HepG2 (cell line): ENCODE measurements at regions not wholly inside any gene's neighbourhood (a gene's known extent, or its start where the extent isn't known, plus 50 kb on each side); places are given as distances from the start of the nearest gene placed in this dataset.

Experiments
- ARID5B ChIP-seq: IDR thresholded peaks from 2 replicates; pipeline ENCODE4 v1.4.0; 2020; ENCODE audit warnings: mild to moderate bottlenecking, missing genetic modification reagents
- ARNTL ChIP-seq: sonication (generic); formaldehyde crosslinking; IDR thresholded peaks from 2 replicates; pipeline ENCODE4 v1.4.0; 2020; ENCODE audit warnings: mild to moderate bottlenecking, missing genetic modification reagents
- GATAD1 ChIP-seq: IDR thresholded peaks from 2 replicates; pipeline ENCODE4 v1.6.1; 2016; ENCODE audit warnings: missing genetic modification reagents, missing compliant biosample characterization
- KDM4B ChIP-seq: sonication (generic); formaldehyde crosslinking; IDR thresholded peaks from 2 replicates; pipeline ENCODE4 v1.4.0; 2020; ENCODE audit warnings: missing genetic modification reagents
- KMT2B ChIP-seq: IDR thresholded peaks from 2 replicates; pipeline ENCODE4 v1.6.1; 2016; ENCODE audit warnings: missing genetic modification reagents, missing compliant biosample characterization
- MAFK ChIP-seq, 2 experiments: IDR thresholded peaks in 1 of 2; conservative IDR thresholded peaks in 1 of 2; 2 replicates each; pipeline ENCODE4 v1.6.1; 2011; ENCODE audit warnings: improper control_type of control experiment in 2 of 2, low read length in 2 of 2
- MED13 ChIP-seq: sonication (generic); formaldehyde crosslinking; IDR thresholded peaks from 2 replicates; pipeline ENCODE4 v1.5.0; 2020; ENCODE audit warnings: missing genetic modification reagents
- MEIS1 ChIP-seq: sonication (generic); formaldehyde crosslinking; IDR thresholded peaks from 2 replicates; pipeline ENCODE4 v1.9.0; 2021; ENCODE audit warnings: mild to moderate bottlenecking, missing genetic modification reagents, moderate library complexity, borderline replicate concordance
- MIXL1 ChIP-seq: IDR thresholded peaks from 2 replicates; pipeline ENCODE4 v1.6.1; 2016
- PATZ1 ChIP-seq: sonication (generic); formaldehyde crosslinking; IDR thresholded peaks from 2 replicates; pipeline ENCODE4 v1.4.0; 2020; ENCODE audit warnings: missing genetic modification reagents
- TBX2 ChIP-seq: sonication (generic); formaldehyde crosslinking; IDR thresholded peaks from 2 replicates; pipeline ENCODE4 v1.5.0; 2020; ENCODE audit warnings: missing genetic modification reagents, mild to moderate bottlenecking, borderline replicate concordance
- ZBTB20 ChIP-seq: sonication (generic); formaldehyde crosslinking; IDR thresholded peaks from 2 replicates; pipeline ENCODE4 v1.8.1; 2023; ENCODE audit warnings: missing genetic modification reagents, low read depth, mild to moderate bottlenecking, borderline replicate concordance
- ZNF121 ChIP-seq: sonication (generic); formaldehyde crosslinking; IDR thresholded peaks from 2 replicates; pipeline ENCODE4 v1.5.0; 2020; ENCODE audit warnings: mild to moderate bottlenecking, missing genetic modification reagents
- ZNF335 ChIP-seq: sonication (generic); formaldehyde crosslinking; IDR thresholded peaks from 2 replicates; pipeline ENCODE4 v1.4.0; 2020; ENCODE audit warnings: missing genetic modification reagents
- ZNF343 ChIP-seq: sonication (generic); formaldehyde crosslinking; IDR thresholded peaks from 2 replicates; pipeline ENCODE4 v1.4.0; 2020; ENCODE audit warnings: mild to moderate bottlenecking, missing genetic modification reagents
- ZNF672 ChIP-seq: sonication (generic); formaldehyde crosslinking; IDR thresholded peaks from 2 replicates; pipeline ENCODE4 v1.8.1; 2022; ENCODE audit warnings: missing genetic modification reagents
- ZNF800 ChIP-seq: sonication (generic); formaldehyde crosslinking; IDR thresholded peaks from 2 replicates; pipeline ENCODE4 v1.4.0; 2020; ENCODE audit warnings: missing genetic modification reagents
- TF ChIP-seq, protein P1 (sequence below), 2 experiments: fragments of 450-650 bp in 1 of 2; sonication (generic) in 1 of 2; formaldehyde crosslinking; IDR thresholded peaks; 2 replicates each; pipeline versions ENCODE4 v1.5.0 to v1.8.0; 2020 to 2022; ENCODE audit warnings: mild to moderate bottlenecking in 1 of 2, missing genetic modification reagents in 1 of 2
- TF ChIP-seq, protein P2 (sequence below): IDR thresholded peaks from 2 replicates; pipeline ENCODE4 v1.6.1; 2012; ENCODE audit warnings: low read depth, low read length, improper control_type of control experiment

- TF ChIP-seq TBX2 (CRISPR knock-in tag): peak; percentile 91
- TF ChIP-seq MIXL1: no peak; the same call in none of the 2 replicates
- TF ChIP-seq, protein P1, sequence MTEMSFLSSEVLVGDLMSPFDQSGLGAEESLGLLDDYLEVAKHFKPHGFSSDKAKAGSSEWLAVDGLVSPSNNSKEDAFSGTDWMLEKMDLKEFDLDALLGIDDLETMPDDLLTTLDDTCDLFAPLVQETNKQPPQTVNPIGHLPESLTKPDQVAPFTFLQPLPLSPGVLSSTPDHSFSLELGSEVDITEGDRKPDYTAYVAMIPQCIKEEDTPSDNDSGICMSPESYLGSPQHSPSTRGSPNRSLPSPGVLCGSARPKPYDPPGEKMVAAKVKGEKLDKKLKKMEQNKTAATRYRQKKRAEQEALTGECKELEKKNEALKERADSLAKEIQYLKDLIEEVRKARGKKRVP (CRISPR knock-in tag; IDR thresholded peaks at IDR 0.05): peak in 1 of 2 experiments; percentile 74; a peak in 1 of 4 replicates
- no peak for TF ChIP-seq ZNF672 (CRISPR knock-in tag)
- peak; percentile 91 for TF ChIP-seq ARID5B (CRISPR knock-in tag)
- TF ChIP-seq ZNF335 (CRISPR knock-in tag): 0 out of 2 replicates have a peak, but pooled peaks have one; percentile 52
- peak; percentile 80; the same call in 1 of the 2 replicates for TF ChIP-seq MED13
- TF ChIP-seq ZBTB20 (CRISPR knock-in tag): peak; percentile 63
- TF ChIP-seq ZNF800 (CRISPR knock-in tag): 0 out of 2 replicates have a peak, but pooled peaks have one; percentile 2
- TF ChIP-seq MAFK (conservative IDR thresholded peaks at IDR 0.05 in 1 of 2, IDR thresholded peaks at IDR 0.05 in 1 of 2; ENCODE audit: low read length in 2 of 2): peak; percentile 21 to 58; a peak in 1 of 4 replicates
- TF ChIP-seq ARNTL: no peak; the same call in 1 of the 2 replicates
- TF ChIP-seq, protein P2, sequence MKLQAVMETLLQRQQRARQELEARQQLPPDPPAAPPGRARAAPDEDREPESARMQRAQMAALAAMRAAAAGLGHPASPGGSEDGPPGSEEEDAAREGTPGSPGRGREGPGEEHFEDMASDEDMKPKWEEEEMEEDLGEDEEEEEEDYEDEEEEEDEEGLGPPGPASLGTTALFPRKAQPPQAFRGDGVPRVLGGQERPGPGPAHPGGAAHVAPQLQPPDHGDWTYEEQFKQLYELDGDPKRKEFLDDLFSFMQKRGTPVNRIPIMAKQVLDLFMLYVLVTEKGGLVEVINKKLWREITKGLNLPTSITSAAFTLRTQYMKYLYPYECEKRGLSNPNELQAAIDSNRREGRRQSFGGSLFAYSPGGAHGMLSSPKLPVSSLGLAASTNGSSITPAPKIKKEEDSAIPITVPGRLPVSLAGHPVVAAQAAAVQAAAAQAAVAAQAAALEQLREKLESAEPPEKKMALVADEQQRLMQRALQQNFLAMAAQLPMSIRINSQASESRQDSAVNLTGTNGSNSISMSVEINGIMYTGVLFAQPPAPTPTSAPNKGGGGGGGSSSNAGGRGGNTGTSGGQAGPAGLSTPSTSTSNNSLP: peak; percentile 91
- TF ChIP-seq KDM4B: peak; percentile 10; the same call in 1 of the 2 replicates
- no peak for TF ChIP-seq ZNF121 (CRISPR knock-in tag)
- TF ChIP-seq ZNF343 (CRISPR knock-in tag): no peak; the same call in none of the 2 replicates
- TF ChIP-seq PATZ1 (CRISPR knock-in tag): peak; percentile 29; the same call in 1 of the 2 replicates
- TF ChIP-seq KMT2B (CRISPR knock-in tag): peak; percentile 55; the same call in 1 of the 2 replicates
- peak; percentile 21; the same call in 1 of the 2 replicates for TF ChIP-seq MEIS1 (CRISPR knock-in tag)
- peak; percentile 74 for TF ChIP-seq GATAD1 (CRISPR knock-in tag)
Measured at GRCh38 chr6:137707590-137708360, 159.3 kb upstream of the TNFAIP3 start (continued).
